ENCODE measurements at regions not wholly inside any gene's neighbourhood (a gene's known extent, or its start where the extent isn't known, plus 50 kb on each side); places are given as distances from the start of the nearest gene placed in this dataset.

DNA sequence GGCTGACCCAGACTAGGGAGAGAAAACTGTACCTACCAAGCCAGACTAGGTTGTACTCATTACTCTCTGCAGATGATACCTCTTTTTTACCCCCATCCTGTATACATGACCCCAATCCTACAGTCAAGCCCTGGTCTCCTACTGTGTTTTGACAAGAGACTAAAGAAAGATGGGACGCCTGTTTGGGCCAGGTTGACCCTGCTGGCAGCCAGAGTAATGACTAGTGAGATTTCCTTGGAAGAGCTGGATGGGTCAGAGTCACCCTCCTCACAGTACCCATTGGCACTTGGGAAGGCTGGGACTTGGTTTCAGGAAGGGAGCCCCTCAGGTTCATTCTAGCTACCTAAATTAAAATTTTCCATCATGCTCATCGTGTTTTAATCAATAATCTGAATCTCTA, 89.7 kb upstream of the NR4A3 start:
- in situ Hi-C loops (cut with MboI; ENCODE audit: low sequenced_read_pairs, unreplicated experiment), result no loop called here
- no peak for DNase-seq (ENCODE audit: low spot score)
- TF ChIP-seq, protein P1, sequence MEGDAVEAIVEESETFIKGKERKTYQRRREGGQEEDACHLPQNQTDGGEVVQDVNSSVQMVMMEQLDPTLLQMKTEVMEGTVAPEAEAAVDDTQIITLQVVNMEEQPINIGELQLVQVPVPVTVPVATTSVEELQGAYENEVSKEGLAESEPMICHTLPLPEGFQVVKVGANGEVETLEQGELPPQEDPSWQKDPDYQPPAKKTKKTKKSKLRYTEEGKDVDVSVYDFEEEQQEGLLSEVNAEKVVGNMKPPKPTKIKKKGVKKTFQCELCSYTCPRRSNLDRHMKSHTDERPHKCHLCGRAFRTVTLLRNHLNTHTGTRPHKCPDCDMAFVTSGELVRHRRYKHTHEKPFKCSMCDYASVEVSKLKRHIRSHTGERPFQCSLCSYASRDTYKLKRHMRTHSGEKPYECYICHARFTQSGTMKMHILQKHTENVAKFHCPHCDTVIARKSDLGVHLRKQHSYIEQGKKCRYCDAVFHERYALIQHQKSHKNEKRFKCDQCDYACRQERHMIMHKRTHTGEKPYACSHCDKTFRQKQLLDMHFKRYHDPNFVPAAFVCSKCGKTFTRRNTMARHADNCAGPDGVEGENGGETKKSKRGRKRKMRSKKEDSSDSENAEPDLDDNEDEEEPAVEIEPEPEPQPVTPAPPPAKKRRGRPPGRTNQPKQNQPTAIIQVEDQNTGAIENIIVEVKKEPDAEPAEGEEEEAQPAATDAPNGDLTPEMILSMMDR (IDR thresholded peaks at IDR 0.05; ENCODE audit: borderline replicate concordance, control extremely low read depth, extremely low read depth, insufficient read depth, missing control alignments), result no peak

DNA sequence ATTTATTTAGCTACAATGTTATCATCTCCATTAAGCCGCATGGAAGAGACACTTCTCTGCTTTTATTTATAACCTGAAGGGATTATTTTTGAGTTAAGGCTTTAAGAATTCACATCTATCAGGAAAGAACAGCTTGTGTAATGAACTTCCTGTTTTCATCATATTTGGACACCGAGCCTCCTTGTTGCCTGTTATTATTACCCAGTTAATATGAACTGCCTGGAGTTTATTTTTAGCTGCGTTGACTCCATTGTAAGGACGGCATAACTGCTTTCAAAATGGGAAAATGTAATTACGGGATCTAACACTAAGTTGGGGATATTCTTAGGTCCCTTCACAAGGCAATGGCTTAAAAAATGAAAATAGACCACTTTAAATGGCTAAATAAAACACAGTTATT, 89.0 kb upstream of the NR4A3 start:
- DNase-seq (ENCODE audit: low spot score), result no peak
- in situ Hi-C loops (cut with MboI; ENCODE audit: low sequenced_read_pairs, unreplicated experiment), result no loop called here
- TF ChIP-seq, protein P1 (IDR thresholded peaks at IDR 0.05; ENCODE audit: borderline replicate concordance, control extremely low read depth, extremely low read depth, insufficient read depth, missing control alignments), result no peak

DNA sequence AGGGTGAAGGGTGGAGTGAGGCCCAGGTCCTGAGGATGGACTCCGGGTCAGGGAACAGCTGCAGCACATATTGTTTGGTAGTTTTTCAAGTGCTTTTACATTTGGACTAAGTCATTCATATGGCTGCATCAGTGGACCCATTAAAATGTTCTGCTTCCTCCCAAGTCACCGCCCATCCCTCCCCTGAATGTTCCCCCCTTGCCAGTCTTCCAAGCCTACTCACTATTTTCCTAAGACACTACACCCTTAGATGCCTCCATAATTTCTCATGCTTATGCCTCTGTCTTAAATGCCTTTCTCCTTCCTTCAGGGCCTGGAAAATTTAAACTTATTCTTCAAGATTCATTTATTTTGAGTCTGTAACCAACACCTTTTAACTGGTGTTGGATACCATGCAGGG, 86.6 kb upstream of the NR4A3 start:
- no peak for DNase-seq (ENCODE audit: low spot score)
- in situ Hi-C loops (cut with MboI; ENCODE audit: low sequenced_read_pairs, unreplicated experiment), result no loop called here
- TF ChIP-seq, protein P1 (IDR thresholded peaks at IDR 0.05; ENCODE audit: borderline replicate concordance, control extremely low read depth, extremely low read depth, insufficient read depth, missing control alignments), result no peak

DNA sequence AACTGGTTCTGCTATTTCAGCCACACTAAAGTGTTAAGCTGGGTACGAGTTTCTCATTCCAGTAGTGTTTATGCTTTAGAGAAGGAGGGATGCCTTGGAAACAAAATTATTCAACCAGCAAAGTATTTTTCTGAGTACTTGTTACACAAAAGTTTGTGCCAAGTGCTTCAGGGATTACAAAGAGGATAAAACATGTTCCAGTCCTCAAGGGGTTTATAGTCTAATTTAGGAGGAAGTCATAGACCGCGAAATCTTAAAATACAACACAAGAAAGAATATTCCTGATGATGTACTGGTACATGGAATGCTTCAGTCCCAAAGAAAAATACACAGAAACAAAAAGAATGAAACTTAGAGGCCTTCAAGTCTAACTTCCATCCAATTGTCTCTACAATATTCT, 85.4 kb upstream of the NR4A3 start:
- DNase-seq (ENCODE audit: low spot score), result no peak
- TF ChIP-seq, protein P1 (IDR thresholded peaks at IDR 0.05; ENCODE audit: borderline replicate concordance, control extremely low read depth, extremely low read depth, insufficient read depth, missing control alignments), result no peak
- in situ Hi-C loops (cut with MboI; ENCODE audit: low sequenced_read_pairs, unreplicated experiment), result no loop called here

GRCh38 chr9:99737649-99738048, 84.0 kb upstream of the NR4A3 start:
- DNase-seq (ENCODE audit: low spot score), result no peak
- TF ChIP-seq, protein P1 (IDR thresholded peaks at IDR 0.05; ENCODE audit: borderline replicate concordance, control extremely low read depth, extremely low read depth, insufficient read depth, missing control alignments), result no peak
- in situ Hi-C loops (cut with MboI; ENCODE audit: low sequenced_read_pairs, unreplicated experiment), result no loop called here

DNA sequence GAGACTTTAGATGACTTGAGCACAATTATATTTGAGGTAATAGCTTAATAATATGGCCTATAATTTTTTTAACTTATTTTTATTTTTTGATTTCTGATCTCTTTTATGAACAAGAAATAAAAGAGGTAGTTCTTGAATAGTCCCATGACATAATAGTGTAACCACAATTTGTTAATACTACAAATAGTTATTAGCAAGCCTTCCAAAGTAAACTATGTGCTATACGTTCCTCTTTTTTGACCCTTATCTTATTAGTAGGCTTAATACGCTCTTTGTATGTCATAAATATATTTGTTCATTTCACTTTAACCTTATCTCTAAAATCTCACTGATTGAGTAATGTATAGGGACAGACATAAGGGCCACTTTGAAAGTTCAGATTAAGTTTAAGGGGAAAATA, 78.7 kb upstream of the NR4A3 start:
- DNase-seq (ENCODE audit: low spot score), result no peak
- TF ChIP-seq, protein P1 (IDR thresholded peaks at IDR 0.05; ENCODE audit: borderline replicate concordance, control extremely low read depth, extremely low read depth, insufficient read depth, missing control alignments), result no peak
- in situ Hi-C loops (cut with MboI; ENCODE audit: low sequenced_read_pairs, unreplicated experiment), result no loop called here

GRCh38 chr9:99743455-99743854, 78.2 kb upstream of the NR4A3 start:
- no peak for DNase-seq (ENCODE audit: low spot score)
- in situ Hi-C loops (cut with MboI; ENCODE audit: low sequenced_read_pairs, unreplicated experiment), result no loop called here

More at GRCh38 chr9:99743455-99743854, 78.2 kb upstream of the NR4A3 start:
- TF ChIP-seq, protein P1 (IDR thresholded peaks at IDR 0.05; ENCODE audit: borderline replicate concordance, control extremely low read depth, extremely low read depth, insufficient read depth, missing control alignments), result no peak

Data from GM13976 (cell line).